ENCODE measurements at regions not wholly inside any gene's neighbourhood (a gene's known extent, or its start where the extent isn't known, plus 50 kb on each side); places are given as distances from the start of the nearest gene placed in this dataset.

DNA sequence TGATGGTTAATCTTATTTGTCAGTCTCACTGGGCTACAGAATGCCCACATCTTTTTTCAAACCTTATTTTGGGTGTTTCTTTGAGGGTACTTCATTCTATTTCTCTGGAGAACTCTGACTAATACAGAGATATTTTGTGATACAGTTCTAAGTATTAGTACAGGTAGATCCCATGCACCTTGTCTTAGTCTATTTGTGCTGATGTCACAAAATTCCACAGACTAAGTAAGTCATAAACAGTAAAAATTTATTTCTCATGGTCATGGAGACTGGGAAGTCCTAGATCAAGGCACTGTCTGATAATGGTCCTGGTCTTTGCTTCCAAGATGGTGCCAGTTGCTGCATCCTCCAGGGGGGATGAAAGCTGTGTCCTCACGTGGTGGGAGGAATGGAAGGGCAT lies 68.6 kb upstream of the EPHA4 start:
- Mint-ChIP-seq H3K27me3 (ENCODE audit: unreplicated experiment) (no peaks in the 10 kb centered on the region), H3K9me3 (ENCODE audit: low read depth, unreplicated experiment) (peaks cover 4% of the 10 kb centered on the region), H3K36me3 (ENCODE audit: insufficient read depth, unreplicated experiment) (no peaks in the 10 kb centered on the region), H3K27ac (ENCODE audit: unreplicated experiment) (no peak overlapping the region), H3K4me3 (ENCODE audit: low read depth, unreplicated experiment) (no peak overlapping the region), H3K4me1 (ENCODE audit: low read depth, unreplicated experiment) (no peaks in the 10 kb centered on the region)
- no peak for DNase-seq
- intact Hi-C loops (cut with micrococcal nuclease; ENCODE audit: unreplicated experiment), result no loop called here
- TF ChIP-seq CTCF (IDR thresholded peaks at IDR 0.05; ENCODE audit: unreplicated experiment), result no peak
- CTCF ChIA-PET, result no interaction called here
- BruUV-seq (replicated peaks), result no TSS peak

DNA sequence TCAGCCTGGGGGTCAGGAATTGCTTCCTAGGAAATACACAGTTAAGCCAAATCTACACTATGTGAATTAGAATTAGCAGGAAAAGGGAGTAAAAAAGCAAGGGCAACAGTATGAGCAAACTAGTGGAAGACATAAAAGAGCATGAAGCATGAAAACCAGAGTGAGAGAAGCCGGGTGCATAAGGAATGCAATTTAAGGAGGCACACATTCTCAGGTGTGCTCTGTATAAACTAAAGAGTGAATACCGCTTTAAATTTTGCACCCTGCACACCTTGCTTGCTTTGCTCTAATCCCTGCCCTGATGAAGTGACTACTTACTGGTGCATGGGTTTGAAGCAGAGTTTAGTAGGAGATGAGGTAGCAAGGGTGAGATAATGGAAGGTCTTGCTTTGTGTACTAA lies 65.7 kb upstream of the EPHA4 start:
- Mint-ChIP-seq H3K36me3 (ENCODE audit: insufficient read depth, unreplicated experiment) (no peaks in the 10 kb centered on the region), H3K4me1 (ENCODE audit: low read depth, unreplicated experiment) (no peaks in the 10 kb centered on the region), H3K27ac (ENCODE audit: unreplicated experiment) (no peak overlapping the region), H3K4me3 (ENCODE audit: low read depth, unreplicated experiment) (no peak overlapping the region), H3K9me3 (ENCODE audit: low read depth, unreplicated experiment) (peaks cover 4% of the 10 kb centered on the region), H3K27me3 (ENCODE audit: unreplicated experiment) (no peaks in the 10 kb centered on the region)
- CTCF ChIA-PET, result no interaction called here
- no peak for DNase-seq
- intact Hi-C loops (cut with micrococcal nuclease; ENCODE audit: unreplicated experiment), result loop anchor here (5.0 kb wide), 1 partner anchor 329 kb away; no protein-coding TSS in a partner anchor
- TF ChIP-seq CTCF (IDR thresholded peaks at IDR 0.05; ENCODE audit: unreplicated experiment), result no peak
- no TSS peak for BruUV-seq (replicated peaks)

- Mint-ChIP-seq H3K36me3 (ENCODE audit: insufficient read depth, unreplicated experiment) (no peaks in the 10 kb centered on the region), H3K4me1 (ENCODE audit: low read depth, unreplicated experiment) (no peaks in the 10 kb centered on the region), H3K9me3 (ENCODE audit: low read depth, unreplicated experiment) (peaks cover 2% of the 10 kb centered on the region), H3K27me3 (ENCODE audit: unreplicated experiment) (no peaks in the 10 kb centered on the region), H3K27ac (ENCODE audit: unreplicated experiment) (no peak overlapping the region), H3K4me3 (ENCODE audit: low read depth, unreplicated experiment) (no peak overlapping the region)
- peak; percentile 14 for TF ChIP-seq CTCF (IDR thresholded peaks at IDR 0.05; ENCODE audit: unreplicated experiment)
- no TSS peak for BruUV-seq (replicated peaks)
- intact Hi-C loops (cut with micrococcal nuclease; ENCODE audit: unreplicated experiment), result loop anchor here (5.0 kb wide), 1 partner anchor 331 kb away; no protein-coding TSS in a partner anchor
- DNase-seq, result peak; percentile 37
- CTCF ChIA-PET, result interaction anchor here (0.6 kb wide), 1 partner anchor 11 kb away, joined by 4 read pairs; no protein-coding TSS in a partner anchor
Observed at GRCh38 chr2:221635949-221636348, 63.8 kb upstream of the EPHA4 start.

GRCh38 chr2:221629468-221629867 lies 57.4 kb upstream of the EPHA4 start:
- Mint-ChIP-seq H3K4me1 (ENCODE audit: low read depth, unreplicated experiment) (peaks cover 9% of the 10 kb centered on the region), H3K27me3 (ENCODE audit: unreplicated experiment) (no peaks in the 10 kb centered on the region), H3K27ac (ENCODE audit: unreplicated experiment) (no peak overlapping the region), H3K4me3 (ENCODE audit: low read depth, unreplicated experiment) (no peak overlapping the region), H3K9me3 (ENCODE audit: low read depth, unreplicated experiment) (no peaks in the 10 kb centered on the region), H3K36me3 (ENCODE audit: insufficient read depth, unreplicated experiment) (no peaks in the 10 kb centered on the region)
- DNase-seq, result peak; percentile 7
- no TSS peak for BruUV-seq (replicated peaks)
- no peak for TF ChIP-seq CTCF (IDR thresholded peaks at IDR 0.05; ENCODE audit: unreplicated experiment)
- CTCF ChIA-PET, result no interaction called here
- intact Hi-C loops (cut with micrococcal nuclease; ENCODE audit: unreplicated experiment), result no loop called here

Measured in Calu3 (cell line).